GM23338 (cell line): ENCODE measurements at regions not wholly inside any gene's neighbourhood (a gene's known extent, or its start where the extent isn't known, plus 50 kb on each side); places are given as distances from the start of the nearest gene placed in this dataset.

Source experiments
- ATAC-seq: fragments of 200-7000 bp; cut with Tn5 transposase; 3 replicates; pipeline ENCODE4 v1.9.1; 2020
- DNase-seq: peaks from one replicate; pipeline ENCODE4 v3.0.0-alpha.2; 2015; ENCODE audit warnings: low spot score
- H2AFZ ChIP-seq: fragments of 200-600 bp; sonication (generic); 2 replicates; pipeline ENCODE4 v1.8.0; 2016; ENCODE audit warnings: antibody characterized with exemption, mild to moderate bottlenecking, moderate library complexity
- H3F3A ChIP-seq: fragments of 200-600 bp; sonication (generic); replicated peaks from 2 replicates; pipeline ENCODE4 v1.8.0; 2017; ENCODE audit warnings: antibody characterized with exemption, mixed run types, low read depth
- H3K27ac ChIP-seq: fragments of 200-600 bp; sonication (generic); 2 replicates; pipeline ENCODE4 v1.6.1; 2016; ENCODE audit warnings: low read depth
- H3K27me3 ChIP-seq: fragments of 200-600 bp; sonication (generic); 2 replicates; pipeline ENCODE4 v1.8.0; 2016; ENCODE audit warnings: mild to moderate bottlenecking, mixed run types, moderate library complexity; ENCODE audit not compliant: insufficient read depth
- H3K36me3 ChIP-seq: fragments of 200-600 bp; sonication (generic); 2 replicates; pipeline ENCODE4 v1.8.0; 2016; ENCODE audit warnings: mild to moderate bottlenecking; ENCODE audit not compliant: insufficient read depth
- H3K4me1 ChIP-seq: fragments of 200-600 bp; sonication (generic); 2 replicates; pipeline ENCODE4 v1.8.0; 2016; ENCODE audit warnings: mild to moderate bottlenecking, moderate library complexity; ENCODE audit not compliant: insufficient read depth
- H3K4me2 ChIP-seq: fragments of 200-600 bp; sonication (generic); 2 replicates; pipeline ENCODE4 v1.7.1; 2017; ENCODE audit warnings: mixed run types
- H3K4me3 ChIP-seq: fragments of 200-600 bp; sonication (generic); 2 replicates; pipeline ENCODE4 v1.6.1; 2016; ENCODE audit warnings: mixed run types
- H3K79me2 ChIP-seq: fragments of 200-600 bp; sonication (generic); replicated peaks from 2 replicates; pipeline ENCODE4 v1.8.0; 2017; ENCODE audit warnings: mild to moderate bottlenecking; ENCODE audit not compliant: insufficient read depth
- H3K9me2 ChIP-seq: fragments of 200-600 bp; sonication (generic); 2 replicates; pipeline ENCODE4 v1.8.0; 2017; ENCODE audit not compliant: insufficient read depth
- H4K20me1 ChIP-seq: fragments of 200-600 bp; sonication (generic); replicated peaks from 2 replicates; pipeline ENCODE4 v1.8.0; 2017; ENCODE audit warnings: mild to moderate bottlenecking; ENCODE audit not compliant: insufficient read depth
- H3K27ac Mint-ChIP-seq: 2 replicates; pipeline ENCODE4 v1.8.0; 2020; ENCODE audit warnings: inconsistent platforms, mild to moderate bottlenecking, moderate library complexity, mixed read lengths
- H3K27me3 Mint-ChIP-seq: 3 replicates; pipeline ENCODE4 v1.8.0; 2022; ENCODE audit warnings: low read depth, mild to moderate bottlenecking, moderate library complexity, mixed read lengths, inconsistent platforms; ENCODE audit not compliant: insufficient read depth, poor library complexity
- H3K36me3 Mint-ChIP-seq: 3 replicates; pipeline ENCODE4 v1.8.0; 2021; ENCODE audit warnings: low read depth, mild to moderate bottlenecking, inconsistent platforms, moderate library complexity, mixed read lengths
- H3K4me1 Mint-ChIP-seq: 3 replicates; pipeline ENCODE4 v1.8.0; 2020; ENCODE audit warnings: mild to moderate bottlenecking, inconsistent platforms, mixed read lengths
- H3K4me3 Mint-ChIP-seq: 3 replicates; pipeline ENCODE4 v1.8.0; 2021; ENCODE audit warnings: moderate library complexity, mild to moderate bottlenecking, inconsistent platforms, mixed read lengths
- H3K9me3 Mint-ChIP-seq: 3 replicates; pipeline ENCODE4 v1.8.0; 2020; ENCODE audit warnings: moderate library complexity, mild to moderate bottlenecking, inconsistent platforms, mixed read lengths
- CREB1 ChIP-seq: fragments of 250-450 bp; sonication (Bioruptor Pico); IDR thresholded peaks from 2 replicates; pipeline ENCODE4 v1.5.0; 2020; ENCODE audit warnings: low read depth, mild to moderate bottlenecking, moderate library complexity
- EZH2 ChIP-seq: fragments of 200-600 bp; sonication (generic); IDR thresholded peaks from one replicate; pipeline ENCODE4 v1.8.0; 2017; ENCODE audit warnings: antibody characterized with exemption, mild to moderate bottlenecking, low read depth; ENCODE audit not compliant: unreplicated experiment
- EZH2phosphoT487 ChIP-seq: fragments of 200-600 bp; sonication (generic); IDR thresholded peaks from one replicate; pipeline ENCODE4 v1.8.1; 2018; ENCODE audit warnings: antibody characterized with exemption; ENCODE audit not compliant: unreplicated experiment
- JUNB ChIP-seq: IDR thresholded peaks from one replicate; pipeline ENCODE4 v1.6.1; 2016; ENCODE audit warnings: antibody characterized with exemption; ENCODE audit not compliant: unreplicated experiment
- NANOG ChIP-seq: IDR thresholded peaks from 2 replicates; pipeline ENCODE4 v1.6.1; 2016; ENCODE audit warnings: antibody characterized with exemption, borderline replicate concordance
- POLR2AphosphoS5 ChIP-seq: IDR thresholded peaks from 2 replicates; pipeline ENCODE4 v1.6.1; 2016; ENCODE audit warnings: antibody characterized with exemption, low read depth
- STAT1 ChIP-seq: IDR thresholded peaks from one replicate; pipeline ENCODE4 v1.6.1; 2016; ENCODE audit warnings: antibody characterized with exemption; ENCODE audit not compliant: unreplicated experiment
- ZNF114 ChIP-seq: fragments of 250-450 bp; sonication (Bioruptor Pico); IDR thresholded peaks from 2 replicates; pipeline ENCODE4 v1.5.0; 2020; ENCODE audit warnings: mild to moderate bottlenecking, moderate library complexity
- ZNF331 ChIP-seq: fragments of 250-450 bp; sonication (Bioruptor Pico); IDR thresholded peaks from 2 replicates; pipeline ENCODE4 v1.5.0; 2020; ENCODE audit warnings: low read depth, mild to moderate bottlenecking, moderate library complexity
- TF ChIP-seq, protein P1 (sequence below): IDR thresholded peaks from one replicate; pipeline ENCODE4 v1.6.1; 2018; ENCODE audit warnings: antibody characterized with exemption; ENCODE audit not compliant: unreplicated experiment
- TF ChIP-seq, protein P2 (sequence below): IDR thresholded peaks from 2 replicates; pipeline ENCODE4 v1.6.1; 2016; ENCODE audit warnings: antibody characterized with exemption
- TF ChIP-seq, protein P3 (sequence below), 2 experiments: fragments of 200-600 bp in 1 of 2; sonication (generic) in 1 of 2; conservative IDR thresholded peaks; 2 replicates each; pipeline versions ENCODE4 v1.5.1 to v1.6.1; 2016 to 2017; ENCODE audit warnings: antibody characterized with exemption in 2 of 2, low read depth in 2 of 2, mild to moderate bottlenecking in 2 of 2, moderate library complexity in 1 of 2

DNA sequence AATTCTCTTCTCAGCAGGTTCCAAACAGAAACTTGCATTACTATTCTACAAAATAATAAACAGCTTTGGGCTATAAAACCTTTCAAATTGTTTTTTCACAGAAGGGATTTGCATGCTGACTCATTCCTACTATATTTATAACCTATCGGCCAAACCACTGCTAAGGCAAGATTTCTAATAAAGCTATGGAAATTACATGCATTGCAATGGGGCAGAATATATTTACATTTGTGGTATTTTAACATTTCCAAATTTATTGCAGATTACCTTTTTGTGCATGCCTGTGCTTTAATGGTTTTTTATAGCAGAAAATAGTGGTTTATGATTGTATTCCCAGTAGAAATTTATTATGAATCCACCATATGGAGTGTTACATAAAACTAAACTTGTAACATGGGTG lies 69.0 kb upstream of the NPVF start (continued):
- TF ChIP-seq, protein P1, sequence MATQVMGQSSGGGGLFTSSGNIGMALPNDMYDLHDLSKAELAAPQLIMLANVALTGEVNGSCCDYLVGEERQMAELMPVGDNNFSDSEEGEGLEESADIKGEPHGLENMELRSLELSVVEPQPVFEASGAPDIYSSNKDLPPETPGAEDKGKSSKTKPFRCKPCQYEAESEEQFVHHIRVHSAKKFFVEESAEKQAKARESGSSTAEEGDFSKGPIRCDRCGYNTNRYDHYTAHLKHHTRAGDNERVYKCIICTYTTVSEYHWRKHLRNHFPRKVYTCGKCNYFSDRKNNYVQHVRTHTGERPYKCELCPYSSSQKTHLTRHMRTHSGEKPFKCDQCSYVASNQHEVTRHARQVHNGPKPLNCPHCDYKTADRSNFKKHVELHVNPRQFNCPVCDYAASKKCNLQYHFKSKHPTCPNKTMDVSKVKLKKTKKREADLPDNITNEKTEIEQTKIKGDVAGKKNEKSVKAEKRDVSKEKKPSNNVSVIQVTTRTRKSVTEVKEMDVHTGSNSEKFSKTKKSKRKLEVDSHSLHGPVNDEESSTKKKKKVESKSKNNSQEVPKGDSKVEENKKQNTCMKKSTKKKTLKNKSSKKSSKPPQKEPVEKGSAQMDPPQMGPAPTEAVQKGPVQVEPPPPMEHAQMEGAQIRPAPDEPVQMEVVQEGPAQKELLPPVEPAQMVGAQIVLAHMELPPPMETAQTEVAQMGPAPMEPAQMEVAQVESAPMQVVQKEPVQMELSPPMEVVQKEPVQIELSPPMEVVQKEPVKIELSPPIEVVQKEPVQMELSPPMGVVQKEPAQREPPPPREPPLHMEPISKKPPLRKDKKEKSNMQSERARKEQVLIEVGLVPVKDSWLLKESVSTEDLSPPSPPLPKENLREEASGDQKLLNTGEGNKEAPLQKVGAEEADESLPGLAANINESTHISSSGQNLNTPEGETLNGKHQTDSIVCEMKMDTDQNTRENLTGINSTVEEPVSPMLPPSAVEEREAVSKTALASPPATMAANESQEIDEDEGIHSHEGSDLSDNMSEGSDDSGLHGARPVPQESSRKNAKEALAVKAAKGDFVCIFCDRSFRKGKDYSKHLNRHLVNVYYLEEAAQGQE = no peak
- TF ChIP-seq EZH2 (no peak), JUNB (no peak), POLR2AphosphoS5 (no peak), ZNF331 (no peak), NANOG (no peak)
- TF ChIP-seq, protein P2, sequence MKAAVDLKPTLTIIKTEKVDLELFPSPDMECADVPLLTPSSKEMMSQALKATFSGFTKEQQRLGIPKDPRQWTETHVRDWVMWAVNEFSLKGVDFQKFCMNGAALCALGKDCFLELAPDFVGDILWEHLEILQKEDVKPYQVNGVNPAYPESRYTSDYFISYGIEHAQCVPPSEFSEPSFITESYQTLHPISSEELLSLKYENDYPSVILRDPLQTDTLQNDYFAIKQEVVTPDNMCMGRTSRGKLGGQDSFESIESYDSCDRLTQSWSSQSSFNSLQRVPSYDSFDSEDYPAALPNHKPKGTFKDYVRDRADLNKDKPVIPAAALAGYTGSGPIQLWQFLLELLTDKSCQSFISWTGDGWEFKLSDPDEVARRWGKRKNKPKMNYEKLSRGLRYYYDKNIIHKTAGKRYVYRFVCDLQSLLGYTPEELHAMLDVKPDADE = no peak
- TF ChIP-seq, protein P3, sequence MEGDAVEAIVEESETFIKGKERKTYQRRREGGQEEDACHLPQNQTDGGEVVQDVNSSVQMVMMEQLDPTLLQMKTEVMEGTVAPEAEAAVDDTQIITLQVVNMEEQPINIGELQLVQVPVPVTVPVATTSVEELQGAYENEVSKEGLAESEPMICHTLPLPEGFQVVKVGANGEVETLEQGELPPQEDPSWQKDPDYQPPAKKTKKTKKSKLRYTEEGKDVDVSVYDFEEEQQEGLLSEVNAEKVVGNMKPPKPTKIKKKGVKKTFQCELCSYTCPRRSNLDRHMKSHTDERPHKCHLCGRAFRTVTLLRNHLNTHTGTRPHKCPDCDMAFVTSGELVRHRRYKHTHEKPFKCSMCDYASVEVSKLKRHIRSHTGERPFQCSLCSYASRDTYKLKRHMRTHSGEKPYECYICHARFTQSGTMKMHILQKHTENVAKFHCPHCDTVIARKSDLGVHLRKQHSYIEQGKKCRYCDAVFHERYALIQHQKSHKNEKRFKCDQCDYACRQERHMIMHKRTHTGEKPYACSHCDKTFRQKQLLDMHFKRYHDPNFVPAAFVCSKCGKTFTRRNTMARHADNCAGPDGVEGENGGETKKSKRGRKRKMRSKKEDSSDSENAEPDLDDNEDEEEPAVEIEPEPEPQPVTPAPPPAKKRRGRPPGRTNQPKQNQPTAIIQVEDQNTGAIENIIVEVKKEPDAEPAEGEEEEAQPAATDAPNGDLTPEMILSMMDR (conservative IDR thresholded peaks at IDR 0.05; ENCODE audit: low read depth in 2 of 2) = no peak

DNA sequence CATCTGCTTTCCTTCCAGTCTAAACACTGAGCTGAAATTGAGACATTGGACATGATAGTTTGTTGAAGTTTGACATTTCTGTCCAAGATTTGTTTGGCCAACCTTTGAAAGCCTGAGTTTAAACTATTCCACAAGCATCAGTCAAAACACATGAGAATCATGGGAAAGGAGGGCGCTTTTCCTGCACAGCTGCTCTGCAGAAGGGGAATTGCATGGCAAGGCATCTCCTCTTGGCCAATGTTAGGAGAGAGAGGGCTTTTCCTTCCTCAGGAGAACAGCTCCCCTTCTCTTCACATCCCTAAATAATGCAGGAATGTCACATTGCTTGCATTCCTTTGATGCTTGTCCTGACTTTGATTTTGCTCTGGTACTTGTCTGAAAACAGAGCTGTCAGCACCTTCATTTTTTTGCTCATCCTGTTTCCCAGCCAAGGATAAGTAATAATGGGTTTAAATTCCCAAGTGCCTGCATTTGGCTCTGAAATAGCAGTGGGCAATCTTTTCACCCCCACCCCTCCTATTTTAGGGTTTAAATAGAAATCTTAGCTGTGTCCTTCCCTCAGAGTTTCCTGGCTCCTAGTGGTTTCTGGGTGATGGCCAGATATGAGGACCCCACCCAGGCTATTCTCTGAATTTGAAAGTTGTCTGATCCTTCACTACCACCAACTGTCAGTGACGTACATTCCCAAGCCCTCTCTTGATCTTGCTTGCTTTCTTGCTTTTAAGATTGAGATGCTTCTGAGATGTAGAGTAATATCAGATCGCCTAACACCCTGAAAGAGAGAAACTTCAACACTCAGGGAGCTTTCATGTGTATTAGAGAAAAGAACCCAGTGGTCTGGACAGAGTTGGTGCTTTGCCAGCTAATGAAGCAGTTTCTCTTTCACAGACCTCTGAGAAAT lies 75.2 kb upstream of the NPVF start:
- Mint-ChIP-seq H3K36me3 (no peaks in the 10 kb centered on the region), H3K4me1 (peaks cover 26% of the 10 kb centered on the region), H3K27ac (peak overlapping the region; percentile 94), H3K9me3 (no peaks in the 10 kb centered on the region; the same call in 2 of the 3 replicates), H3K27me3 (peaks cover 6% of the 10 kb centered on the region), H3K4me3 (no peak overlapping the region; the same call in 2 of the 3 replicates)
- no peaks in the 10 kb centered on the region for H3K27me3 ChIP-seq
- no peaks in the 10 kb centered on the region for H3K36me3 ChIP-seq
- H4K20me1 ChIP-seq = no peaks in the 10 kb centered on the region
- no peak overlapping the region for H2AFZ ChIP-seq
- peak; percentile 99 for ATAC-seq
- no peaks in the 10 kb centered on the region for H3K9me2 ChIP-seq
- no peak overlapping the region for H3K4me3 ChIP-seq
- DNase-seq = peak; percentile 93
- peak overlapping the region; percentile 89 for H3K27ac ChIP-seq
- peak overlapping the region; percentile 4; the same call in 1 of the 2 replicates for H3K4me2 ChIP-seq
- H3F3A ChIP-seq = no peaks in the 10 kb centered on the region
- no peaks in the 10 kb centered on the region for H3K79me2 ChIP-seq
- peaks cover 14% of the 10 kb centered on the region for H3K4me1 ChIP-seq
- TF ChIP-seq, protein P1 = no peak
- TF ChIP-seq NANOG = peak; percentile 61; the same call in 1 of the 2 replicates
- TF ChIP-seq STAT1 = no peak
- TF ChIP-seq, protein P2 = no peak
- no peak; the same call in 1 of the 2 replicates for TF ChIP-seq CREB1
- TF ChIP-seq JUNB = no peak
- no peak for TF ChIP-seq EZH2
- TF ChIP-seq EZH2phosphoT487 = no peak
- TF ChIP-seq ZNF114 (CRISPR knock-in tag) = no peak
